Thyroid gland (tissue), 4 donors: ENCODE measurements at regions not wholly inside any gene's neighbourhood (a gene's known extent, or its start where the extent isn't known, plus 50 kb on each side); places are given as distances from the start of the nearest gene placed in this dataset.

ENCODE experiments used
- POLR2A ChIP-seq, 2 donors: fragments of 450-650 bp; IDR thresholded peaks; one replicate each; pipeline ENCODE4 v1.6.1; 2017; ENCODE audit warnings: antibody characterized with exemption in 2 of 2, mild to moderate bottlenecking in 2 of 2, moderate library complexity in 1 of 2
- TF ChIP-seq, protein P1 (sequence below), 6 experiments: fragments of 200-600 bp in 3 of 6; fragments of 450-650 bp in 3 of 6; sonication (generic) in 3 of 6; IDR thresholded peaks; one replicate each; pipeline ENCODE4 v1.5.1; 2016 to 2019; ENCODE audit warnings: antibody characterized with exemption in 6 of 6, mild to moderate bottlenecking in 2 of 6, inconsistent platforms in 1 of 6, moderate library complexity in 1 of 6

DNA sequence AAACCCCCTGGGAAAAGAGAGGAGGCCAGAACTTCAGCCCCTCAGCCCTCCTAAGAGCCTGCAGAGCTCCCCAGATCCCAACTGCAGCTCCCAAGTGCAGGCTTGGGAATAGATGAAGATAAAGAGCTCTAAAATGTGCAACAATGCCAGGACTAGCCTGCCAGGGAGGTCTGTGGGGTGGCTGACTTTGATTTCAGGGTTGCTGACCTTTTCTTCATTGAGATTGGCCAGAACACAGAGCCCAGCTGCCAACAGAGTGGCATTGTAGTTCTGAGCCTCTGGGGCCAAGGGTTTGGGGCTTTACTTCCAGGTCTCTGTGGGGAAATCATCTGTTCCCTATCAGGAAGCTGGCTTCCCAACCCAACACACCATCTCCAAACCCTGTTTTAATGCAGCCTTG, 120.6 kb downstream of the COPRS start:
- TF ChIP-seq, protein P1, sequence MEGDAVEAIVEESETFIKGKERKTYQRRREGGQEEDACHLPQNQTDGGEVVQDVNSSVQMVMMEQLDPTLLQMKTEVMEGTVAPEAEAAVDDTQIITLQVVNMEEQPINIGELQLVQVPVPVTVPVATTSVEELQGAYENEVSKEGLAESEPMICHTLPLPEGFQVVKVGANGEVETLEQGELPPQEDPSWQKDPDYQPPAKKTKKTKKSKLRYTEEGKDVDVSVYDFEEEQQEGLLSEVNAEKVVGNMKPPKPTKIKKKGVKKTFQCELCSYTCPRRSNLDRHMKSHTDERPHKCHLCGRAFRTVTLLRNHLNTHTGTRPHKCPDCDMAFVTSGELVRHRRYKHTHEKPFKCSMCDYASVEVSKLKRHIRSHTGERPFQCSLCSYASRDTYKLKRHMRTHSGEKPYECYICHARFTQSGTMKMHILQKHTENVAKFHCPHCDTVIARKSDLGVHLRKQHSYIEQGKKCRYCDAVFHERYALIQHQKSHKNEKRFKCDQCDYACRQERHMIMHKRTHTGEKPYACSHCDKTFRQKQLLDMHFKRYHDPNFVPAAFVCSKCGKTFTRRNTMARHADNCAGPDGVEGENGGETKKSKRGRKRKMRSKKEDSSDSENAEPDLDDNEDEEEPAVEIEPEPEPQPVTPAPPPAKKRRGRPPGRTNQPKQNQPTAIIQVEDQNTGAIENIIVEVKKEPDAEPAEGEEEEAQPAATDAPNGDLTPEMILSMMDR (IDR thresholded peaks at IDR 0.05): no peak
- no peak for TF ChIP-seq POLR2A (IDR thresholded peaks at IDR 0.05)
